ENCODE measurements at regions not wholly inside any gene's neighbourhood (a gene's known extent, or its start where the extent isn't known, plus 50 kb on each side); places are given as distances from the start of the nearest gene placed in this dataset.

- TF ChIP-seq CTCF (IDR thresholded peaks at IDR 0.05; ENCODE audit: extremely low read depth in 1 of 2, insufficient read depth in 1 of 2, low read depth in 1 of 2, low read length in 2 of 2) = no peak
- TF ChIP-seq MAX (IDR thresholded peaks at IDR 0.05; ENCODE audit: insufficient read depth, insufficient read length) = no peak
- no peak for TF ChIP-seq POLR2A (IDR thresholded peaks at IDR 0.05; ENCODE audit: low read depth, low read length)
- TF ChIP-seq GATA2 (IDR thresholded peaks at IDR 0.05; ENCODE audit: insufficient read depth, insufficient read length, low read depth, low read length) = no peak
- TF ChIP-seq POLR2AphosphoS5 (IDR thresholded peaks at IDR 0.05; ENCODE audit: insufficient read depth, low read depth, low read length) = no peak
- TF ChIP-seq JUN (IDR thresholded peaks at IDR 0.05; ENCODE audit: borderline replicate concordance, insufficient read depth, insufficient read length, low read depth) = no peak
- no peak for TF ChIP-seq EZH2 (IDR thresholded peaks at IDR 0.05; ENCODE audit: borderline replicate concordance, low read depth, low read length, severe bottlenecking)
- no peak for TF ChIP-seq MYC (IDR thresholded peaks at IDR 0.05; ENCODE audit: low read depth, low read length)
- TF ChIP-seq FOS (IDR thresholded peaks at IDR 0.05; ENCODE audit: borderline replicate concordance, insufficient read depth, low read length) = no peak
Observed at GRCh38 chr9:71498691-71499090, 269.6 kb downstream of the CEMIP2 start.

Data from endothelial cell of umbilical vein (primary cell).